Mucosa of rectum (tissue), 2 donors: ENCODE measurements at regions not wholly inside any gene's neighbourhood (a gene's known extent, or its start where the extent isn't known, plus 50 kb on each side); places are given as distances from the start of the nearest gene placed in this dataset.

ENCODE experiments used
- H3K27ac ChIP-seq, 2 donors: one replicate each; pipeline ENCODE4 v1.7.0; 2013; ENCODE audit warnings: inconsistent platforms in 2 of 2, low read depth in 2 of 2, low read length in 2 of 2
- H3K27me3 ChIP-seq, 2 donors: one replicate each; pipeline ENCODE4 v1.7.0; 2013; ENCODE audit warnings: low read length in 2 of 2; ENCODE audit not compliant: control insufficient read depth in 2 of 2, insufficient read depth in 2 of 2
- H3K36me3 ChIP-seq, 2 donors: one replicate each; pipeline ENCODE4 v1.7.0; 2013; ENCODE audit warnings: low read length in 2 of 2; ENCODE audit not compliant: control insufficient read depth in 2 of 2, insufficient read depth in 2 of 2
- H3K4me1 ChIP-seq, 2 donors: one replicate each; pipeline ENCODE4 v1.7.0; 2013; ENCODE audit warnings: low read length in 2 of 2, mild to moderate bottlenecking in 1 of 2; ENCODE audit not compliant: control insufficient read depth in 2 of 2, insufficient read depth in 2 of 2
- H3K4me3 ChIP-seq, 2 donors: one replicate each; pipeline ENCODE4 v1.7.0; 2013; ENCODE audit warnings: low read length in 2 of 2
- H3K9ac ChIP-seq, 2 donors: one replicate each; pipeline ENCODE4 v1.7.0; 2013; ENCODE audit warnings: low read length in 2 of 2, low read depth in 1 of 2, mild to moderate bottlenecking in 1 of 2
- H3K9me3 ChIP-seq, 2 donors: one replicate each; pipeline ENCODE4 v1.7.0; 2013; ENCODE audit warnings: low read length in 2 of 2; ENCODE audit not compliant: control insufficient read depth in 2 of 2
- donor health status: healthy.
- donor health status: Normal muscosa, but diverticular disease.

DNA sequence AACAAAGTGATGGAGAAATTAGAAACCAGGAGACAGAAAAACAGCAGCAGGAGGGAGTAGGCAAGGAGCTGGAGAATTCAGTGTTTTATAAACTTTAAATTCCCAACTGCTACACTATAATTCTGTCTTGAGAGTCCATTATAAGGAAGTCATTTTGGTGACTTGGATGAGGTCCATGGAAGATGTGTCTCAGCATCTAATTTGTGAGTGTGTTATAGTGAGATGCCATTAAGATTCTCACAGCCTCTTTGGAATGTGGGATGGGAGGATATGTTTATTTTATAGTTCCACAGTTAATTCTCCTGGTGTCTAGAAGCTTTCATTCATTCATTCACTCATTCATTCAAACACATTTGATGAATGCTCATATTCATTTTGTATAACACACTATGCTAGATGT lies 206.0 kb upstream of the MYOCD start:
- H3K4me1 ChIP-seq, result no peaks in the 10 kb centered on the region
- no peak overlapping the region for H3K27ac ChIP-seq

DNA sequence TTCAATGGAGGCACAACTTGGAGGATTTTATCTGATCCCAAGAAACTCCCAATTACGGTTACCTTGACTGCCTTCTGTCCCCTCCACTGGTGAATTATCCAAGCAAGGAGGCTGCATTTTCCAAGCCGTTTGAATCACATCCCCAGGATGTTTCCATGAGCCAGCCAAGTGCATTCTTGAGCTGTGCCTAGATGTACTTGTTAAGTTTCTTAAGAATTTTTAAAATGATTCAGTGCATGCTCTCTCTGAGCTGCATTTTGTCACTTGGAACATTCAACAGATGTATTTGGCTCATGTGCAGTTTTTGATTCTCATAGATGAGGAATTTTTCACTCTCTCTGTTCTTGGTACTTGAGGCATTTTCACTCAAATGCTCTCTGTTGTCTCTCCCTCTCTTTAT lies 202.6 kb upstream of the MYOCD start:
- H3K36me3 ChIP-seq, result no peaks in the 10 kb centered on the region
- H3K4me1 ChIP-seq, result no peaks in the 10 kb centered on the region
- H3K9me3 ChIP-seq, result no peaks in the 10 kb centered on the region
- no peak overlapping the region for H3K4me3 ChIP-seq
- no peaks in the 10 kb centered on the region for H3K27me3 ChIP-seq
- no peak overlapping the region for H3K9ac ChIP-seq
- no peak overlapping the region for H3K27ac ChIP-seq

More for the DNA sequence above, 206.0 kb upstream of the MYOCD start:
- Histone ChIP-seq H3K9me3 (no peaks in the 10 kb centered on the region), H3K27me3 (no peaks in the 10 kb centered on the region), H3K4me3 (no peak overlapping the region), H3K9ac (no peak overlapping the region), H3K36me3 (no peaks in the 10 kb centered on the region)

DNA sequence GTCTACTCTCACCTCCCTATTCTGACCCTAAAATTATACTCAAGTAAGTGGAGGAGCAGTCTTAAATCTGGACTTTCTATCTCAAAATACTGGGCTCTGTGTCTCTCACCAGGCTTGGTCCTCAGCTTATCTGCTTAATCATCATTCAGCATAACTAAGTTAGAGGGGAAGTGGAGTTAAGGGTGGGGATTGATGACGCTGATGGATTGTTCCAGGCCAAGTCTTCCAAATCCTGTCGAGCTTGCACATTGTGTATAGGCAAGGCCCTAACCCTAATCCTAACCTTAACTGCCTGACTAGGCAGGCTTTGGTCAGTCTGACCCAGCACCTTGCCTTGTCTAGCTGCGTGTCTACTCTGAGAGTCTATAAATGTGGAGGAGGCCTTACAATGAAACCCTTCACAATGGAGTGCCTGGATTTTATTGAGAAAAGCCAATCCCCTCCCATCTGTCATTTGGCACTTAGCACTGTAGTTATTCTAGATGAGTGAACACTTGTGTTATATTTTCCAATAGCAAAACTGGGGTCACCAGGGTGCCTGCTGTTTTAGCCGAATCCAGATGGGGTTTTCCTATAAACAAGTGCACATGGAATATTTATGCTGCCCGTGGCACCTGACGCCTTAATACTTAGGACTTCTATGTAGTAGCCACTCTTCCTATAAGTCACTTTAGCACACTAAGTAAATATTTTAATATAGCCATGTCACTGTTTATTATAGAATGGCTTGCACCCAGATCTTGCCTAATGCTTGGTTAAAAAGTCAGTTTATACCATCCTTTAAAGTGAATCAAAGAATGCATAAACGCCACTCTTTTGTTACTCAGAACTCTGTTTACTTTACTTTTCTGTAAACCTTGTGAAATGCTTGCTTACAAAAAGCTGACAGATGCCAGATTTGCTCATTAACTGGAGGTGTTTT lies 193.2 kb upstream of the MYOCD start:
- Histone ChIP-seq H3K27ac (no peak overlapping the region), H3K27me3 (no peaks in the 10 kb centered on the region), H3K4me3 (no peak overlapping the region)

DNA sequence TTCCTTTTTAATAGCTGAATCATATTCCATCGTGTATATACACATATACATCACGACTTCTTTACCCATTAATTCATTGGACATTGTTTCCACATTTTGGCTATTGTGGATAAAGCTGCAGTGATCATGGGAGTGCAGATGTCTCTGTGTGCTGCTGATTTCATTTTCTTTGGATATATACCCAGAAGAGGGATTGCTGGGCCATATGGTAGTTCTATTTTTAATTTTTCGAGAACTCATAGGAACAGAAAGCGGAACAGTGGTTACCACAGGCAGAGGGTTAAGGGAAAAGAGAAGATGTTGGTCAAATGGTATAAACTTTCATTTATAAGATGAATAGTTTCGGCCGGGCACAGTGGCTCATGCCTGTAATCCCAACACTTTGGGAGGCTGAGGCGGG lies 187.4 kb upstream of the MYOCD start:
- H3K4me3 ChIP-seq, result no peak overlapping the region
- no peaks in the 10 kb centered on the region for H3K36me3 ChIP-seq
- H3K9ac ChIP-seq, result no peak overlapping the region
- no peaks in the 10 kb centered on the region for H3K27me3 ChIP-seq
- no peaks in the 10 kb centered on the region for H3K4me1 ChIP-seq
- H3K9me3 ChIP-seq, result no peaks in the 10 kb centered on the region
- H3K27ac ChIP-seq, result no peak overlapping the region

More for the DNA sequence above, 193.2 kb upstream of the MYOCD start:
- no peaks in the 10 kb centered on the region for H3K36me3 ChIP-seq
- no peaks in the 10 kb centered on the region for H3K9me3 ChIP-seq
- H3K9ac ChIP-seq, result no peak overlapping the region
- H3K4me1 ChIP-seq, result no peaks in the 10 kb centered on the region

DNA sequence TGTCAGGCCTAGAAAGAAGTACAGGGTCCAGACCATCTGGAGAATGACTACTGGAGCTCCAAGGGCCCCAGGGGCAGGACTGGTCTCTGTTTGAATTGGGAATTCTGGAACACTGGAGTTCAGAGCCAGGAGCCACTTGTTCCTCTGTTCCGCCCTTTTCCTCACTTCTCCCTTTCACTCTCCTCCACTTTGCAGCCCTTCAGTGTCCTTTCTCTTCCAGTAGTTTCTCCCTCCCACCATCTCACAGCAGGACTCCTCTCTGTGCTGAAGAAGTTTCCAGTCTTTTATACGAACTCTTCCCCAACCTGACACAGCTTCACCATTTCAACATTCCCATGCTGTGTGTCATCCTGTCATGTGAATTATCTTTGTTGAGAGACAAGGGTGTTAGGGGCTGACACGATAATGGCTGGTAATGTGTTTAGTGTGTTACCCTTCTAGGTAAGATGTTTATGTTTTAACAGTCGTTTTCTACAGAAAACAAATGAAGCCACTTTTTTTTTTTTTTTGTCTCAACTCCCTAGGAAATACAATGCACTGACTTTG lies 180.3 kb upstream of the MYOCD start:
- H3K27me3 ChIP-seq, result no peaks in the 10 kb centered on the region
- no peak overlapping the region for H3K27ac ChIP-seq
- no peak overlapping the region for H3K4me3 ChIP-seq
- H3K4me1 ChIP-seq, result no peaks in the 10 kb centered on the region
- no peaks in the 10 kb centered on the region for H3K9me3 ChIP-seq
- H3K9ac ChIP-seq, result no peak overlapping the region
- H3K36me3 ChIP-seq, result no peaks in the 10 kb centered on the region

GRCh38 chr17:12489325-12489724 lies 176.4 kb upstream of the MYOCD start:
- Histone ChIP-seq H3K9ac (no peak overlapping the region), H3K27ac (no peak overlapping the region), H3K4me3 (no peak overlapping the region), H3K36me3 (no peaks in the 10 kb centered on the region), H3K9me3 (no peaks in the 10 kb centered on the region), H3K4me1 (no peaks in the 10 kb centered on the region), H3K27me3 (no peaks in the 10 kb centered on the region)

- H3K9me3 ChIP-seq, result no peaks in the 10 kb centered on the region
- no peak overlapping the region for H3K9ac ChIP-seq
- no peaks in the 10 kb centered on the region for H3K4me1 ChIP-seq
- H3K27ac ChIP-seq, result no peak overlapping the region
- H3K4me3 ChIP-seq, result no peak overlapping the region
- H3K27me3 ChIP-seq, result no peaks in the 10 kb centered on the region
- H3K36me3 ChIP-seq, result no peaks in the 10 kb centered on the region
Observed at GRCh38 chr17:12492450-12492849, 173.2 kb upstream of the MYOCD start.

GRCh38 chr17:12505866-12506265 lies 159.8 kb upstream of the MYOCD start:
- Histone ChIP-seq H3K36me3 (no peaks in the 10 kb centered on the region), H3K9me3 (no peaks in the 10 kb centered on the region)

DNA sequence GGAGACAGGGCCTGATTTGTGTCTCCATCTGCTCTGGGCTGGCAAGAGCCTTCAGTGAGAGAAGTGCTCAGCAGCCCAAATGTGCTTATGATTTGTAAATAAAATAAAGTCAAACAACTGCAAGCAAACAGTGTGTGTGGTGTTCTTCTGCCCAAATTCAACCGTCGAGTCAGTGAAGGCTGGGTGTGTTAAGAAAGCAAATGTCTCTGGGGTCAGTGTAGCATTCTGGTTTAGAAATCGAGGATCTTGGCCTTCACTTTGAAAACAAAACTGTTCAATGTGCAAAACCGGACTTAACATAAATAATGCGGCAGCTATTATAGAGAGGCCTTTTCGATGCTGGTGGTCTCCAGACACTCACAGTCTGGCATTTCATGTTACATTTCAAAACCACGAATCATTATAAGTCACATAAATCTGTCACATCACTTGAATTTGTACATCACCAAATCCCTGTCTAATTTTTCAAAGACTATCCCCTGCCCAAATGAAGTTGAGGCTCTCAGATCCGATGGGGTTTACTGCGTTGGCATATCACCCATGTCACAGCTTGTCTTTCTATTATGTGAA lies 158.6 kb upstream of the MYOCD start:
- no peaks in the 10 kb centered on the region for H3K27me3 ChIP-seq
- no peaks in the 10 kb centered on the region for H3K4me1 ChIP-seq

More at GRCh38 chr17:12505866-12506265, 159.8 kb upstream of the MYOCD start:
- Histone ChIP-seq H3K27ac (no peak overlapping the region), H3K4me1 (no peaks in the 10 kb centered on the region), H3K9ac (no peak overlapping the region), H3K4me3 (no peak overlapping the region), H3K27me3 (no peaks in the 10 kb centered on the region)

GRCh38 chr17:12509801-12510200 lies 155.9 kb upstream of the MYOCD start:
- H3K4me3 ChIP-seq, result no peak overlapping the region
- no peaks in the 10 kb centered on the region for H3K9me3 ChIP-seq
- H3K9ac ChIP-seq, result no peak overlapping the region
- no peaks in the 10 kb centered on the region for H3K36me3 ChIP-seq
- no peak overlapping the region for H3K27ac ChIP-seq
- H3K27me3 ChIP-seq, result no peaks in the 10 kb centered on the region
- H3K4me1 ChIP-seq, result no peaks in the 10 kb centered on the region

More for the DNA sequence above, 158.6 kb upstream of the MYOCD start:
- no peak overlapping the region for H3K27ac ChIP-seq
- H3K9me3 ChIP-seq, result no peaks in the 10 kb centered on the region
- no peak overlapping the region for H3K9ac ChIP-seq
- H3K36me3 ChIP-seq, result no peaks in the 10 kb centered on the region
- no peak overlapping the region for H3K4me3 ChIP-seq
